GM10248 (cell line): ENCODE measurements at regions not wholly inside any gene's neighbourhood (a gene's known extent, or its start where the extent isn't known, plus 50 kb on each side); places are given as distances from the start of the nearest gene placed in this dataset.
"Not testable (repeated sequence)": the region's sequence is repeated elsewhere in the genome, so short reads cannot be mapped to it uniquely, and the experiment has no call there.

Experiments
- CTCF ChIA-PET: fragments of 300-600 bp; sonication (Branson Sonifier 250); formaldehyde crosslinking; extraction: SDS; loops from one replicate; lab custom pipeline; 2021; ENCODE audit warnings: antibody characterized with exemption; lab: Yijun Ruan, JAX
- POLR2A ChIA-PET: fragments of 350-650 bp; sonication (Branson Sonifier 250); formaldehyde crosslinking; extraction: SDS; loops from one replicate; lab custom pipeline; 2020; ENCODE audit warnings: antibody characterized with exemption; lab: Yijun Ruan, JAX
- DNase-seq: peaks from one replicate; pipeline ENCODE4 v3.0.0; 2012; ENCODE audit errors: extremely low spot score
- CTCF ChIP-seq: IDR thresholded peaks from 2 replicates; pipeline ENCODE4 v1.5.1; 2012; ENCODE audit warnings: mild to moderate bottlenecking, low read depth; ENCODE audit errors: extremely low read depth, missing control alignments, control extremely low read depth

DNA sequence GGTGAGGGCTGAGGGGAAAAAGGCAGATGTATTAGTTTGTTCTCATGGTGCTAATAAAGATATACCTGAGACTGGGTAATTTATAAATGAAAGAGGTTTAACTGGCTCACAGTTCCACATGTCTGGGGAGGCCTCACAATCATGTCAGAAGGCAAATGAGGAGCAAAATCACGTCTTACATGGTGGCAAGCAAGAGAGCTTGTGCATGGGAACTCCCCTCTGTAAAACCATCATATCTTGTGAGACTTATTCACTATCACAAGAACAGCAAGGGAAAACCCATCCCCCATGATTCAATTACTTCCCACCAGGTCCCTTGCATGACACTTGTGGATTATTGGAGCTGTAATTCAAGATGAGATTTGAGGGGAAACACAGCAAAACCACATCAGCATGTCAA is 1220.9 kb downstream of the GALC start:
- no peak for DNase-seq
- CTCF ChIA-PET: no interaction called here
- POLR2A ChIA-PET: no interaction called here
- no peak for TF ChIP-seq CTCF

- ChIA-PET CTCF (no interaction called here), POLR2A (no interaction called here)
- TF ChIP-seq CTCF: no peak
- DNase-seq: no peak
These were observed 1222.8 kb downstream of the GALC start for GRCh38 chr14:86770186-86770585.

GRCh38 chr14:86766469-86766868 is 1226.5 kb downstream of the GALC start:
- ChIA-PET CTCF (no interaction called here), POLR2A (no interaction called here)
- TF ChIP-seq CTCF: no peak
- no peak for DNase-seq

DNA sequence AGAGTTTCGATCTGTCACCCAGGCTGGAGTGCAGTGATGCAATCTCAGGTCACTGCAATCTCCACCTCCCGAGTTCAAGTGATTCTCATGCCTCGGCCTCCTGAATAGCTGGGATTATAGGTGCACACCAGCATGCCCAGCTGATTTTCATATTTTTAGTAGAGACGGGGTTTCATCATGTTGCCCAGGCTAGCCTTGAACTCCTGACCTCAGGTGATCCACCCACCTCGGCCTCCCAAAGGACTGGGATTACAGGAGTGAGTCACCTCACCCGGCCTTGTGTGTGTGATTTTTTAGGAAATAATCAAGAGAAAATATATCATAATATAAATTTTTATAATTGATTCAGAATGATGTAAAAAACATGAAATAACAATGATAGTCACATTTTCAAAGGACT is 1231.4 kb downstream of the GALC start:
- no peak for DNase-seq
- ChIA-PET POLR2A (no interaction called here), CTCF (no interaction called here)

DNA sequence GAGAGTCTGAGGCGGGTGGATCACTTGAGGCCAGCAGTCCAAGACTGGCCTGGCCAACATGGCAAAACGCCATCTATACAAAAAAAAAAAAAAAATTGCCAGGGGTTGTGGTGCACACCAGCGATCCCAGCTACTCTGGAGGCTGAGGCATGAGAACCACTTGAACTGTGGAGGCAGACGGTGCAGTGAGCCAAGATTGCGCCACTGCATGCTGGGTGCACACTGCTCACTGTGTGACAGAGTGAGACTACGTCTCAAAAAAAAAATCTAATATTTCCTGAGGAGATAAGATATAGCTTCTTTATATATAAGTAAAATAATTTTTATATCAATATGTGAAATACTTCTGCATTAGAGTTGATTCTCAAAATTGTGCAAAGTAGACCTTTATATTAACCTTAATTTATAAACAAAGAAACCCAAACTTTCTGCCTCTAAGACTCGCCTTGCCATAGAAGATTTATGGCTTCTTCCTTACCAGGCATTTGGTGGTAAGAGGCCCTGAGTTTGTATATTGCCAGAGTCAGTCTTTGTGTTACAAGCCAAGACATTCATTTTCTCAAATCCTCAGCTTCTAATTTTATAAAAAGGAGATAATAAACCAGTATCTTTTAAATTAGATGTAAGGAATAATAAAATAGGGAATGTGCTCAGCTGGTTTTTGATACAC is 1226.7 kb downstream of the FLRT2 start:
- TF ChIP-seq CTCF: no peak
- ChIA-PET CTCF (no interaction called here), POLR2A (no interaction called here)
- DNase-seq: no peak

More for the DNA sequence above, 1231.4 kb downstream of the GALC start:
- no peak for TF ChIP-seq CTCF

GRCh38 chr14:86750488-86750887 is 1220.5 kb downstream of the FLRT2 start:
- CTCF ChIA-PET: interaction anchor here (1.8 kb wide), 1 partner anchor 9 kb away, joined by 4 read pairs; no protein-coding TSS in a partner anchor
- DNase-seq, POLR2A ChIA-PET: not testable (repeated sequence)

- TF ChIP-seq CTCF: no peak
- ChIA-PET POLR2A (no interaction called here), CTCF (no interaction called here)
- DNase-seq: no peak
These were observed 1209.8 kb downstream of the FLRT2 start for GRCh38 chr14:86739761-86740160.

GRCh38 chr14:86731427-86731826 is 1201.5 kb downstream of the FLRT2 start:
- POLR2A ChIA-PET, DNase-seq: not testable (repeated sequence)
- CTCF ChIA-PET: interaction anchor here (1.4 kb wide), 1 partner anchor 14 kb away, joined by 3 read pairs; no protein-coding TSS in a partner anchor
